Type B pancreatic cell (in vitro differentiated cells): ENCODE measurements at regions not wholly inside any gene's neighbourhood (a gene's known extent, or its start where the extent isn't known, plus 50 kb on each side); places are given as distances from the start of the nearest gene placed in this dataset.
"Not testable (repeated sequence)": the region's sequence is repeated elsewhere in the genome, so short reads cannot be mapped to it uniquely, and the experiment has no call there.

Experiments
- DNase-seq: peaks from one replicate; pipeline ENCODE4 v3.0.0; 2021; ENCODE audit warnings: mixed read lengths; ENCODE audit not compliant: unreplicated experiment; ENCODE audit errors: extremely low spot score
- H3K27ac Mint-ChIP-seq: 2 replicates; pipeline ENCODE4 v1.8.0; 2021; ENCODE audit warnings: mild to moderate bottlenecking, mixed read lengths
- H3K27me3 Mint-ChIP-seq: 2 replicates; pipeline ENCODE4 v1.8.0; 2021; ENCODE audit warnings: mixed read lengths
- H3K36me3 Mint-ChIP-seq: 2 replicates; pipeline ENCODE4 v1.8.0; 2021; ENCODE audit warnings: mixed read lengths
- H3K4me1 Mint-ChIP-seq: one replicate; pipeline ENCODE4 v1.8.0; 2021; ENCODE audit warnings: mixed read lengths; ENCODE audit not compliant: unreplicated experiment
- H3K4me3 Mint-ChIP-seq: 2 replicates; pipeline ENCODE4 v1.8.0; 2021; ENCODE audit warnings: mild to moderate bottlenecking, mixed read lengths
- H3K9me3 Mint-ChIP-seq: 2 replicates; pipeline ENCODE4 v1.8.0; 2021; ENCODE audit warnings: mixed read lengths
- TF ChIP-seq, protein P1 (sequence below): fragments of 200-600 bp; sonication (generic); conservative IDR thresholded peaks from 2 replicates; pipeline ENCODE4 v1.5.0; 2021; ENCODE audit warnings: antibody characterized with exemption, mild to moderate bottlenecking

- H3K4me3 Mint-ChIP-seq: no peak overlapping the region
Measured at GRCh38 chr12:107853479-107853878, 79.0 kb downstream of the ASCL4 start.

GRCh38 chr12:107855471-107855870 lies 81.0 kb downstream of the ASCL4 start:
- no peak for DNase-seq
- Mint-ChIP-seq H3K9me3 (no peaks in the 10 kb centered on the region), H3K4me3 (no peak overlapping the region), H3K36me3 (no peaks in the 10 kb centered on the region), H3K27me3 (peaks cover 77% of the 10 kb centered on the region), H3K27ac (no peak overlapping the region), H3K4me1 (no peaks in the 10 kb centered on the region)
- TF ChIP-seq, protein P1, sequence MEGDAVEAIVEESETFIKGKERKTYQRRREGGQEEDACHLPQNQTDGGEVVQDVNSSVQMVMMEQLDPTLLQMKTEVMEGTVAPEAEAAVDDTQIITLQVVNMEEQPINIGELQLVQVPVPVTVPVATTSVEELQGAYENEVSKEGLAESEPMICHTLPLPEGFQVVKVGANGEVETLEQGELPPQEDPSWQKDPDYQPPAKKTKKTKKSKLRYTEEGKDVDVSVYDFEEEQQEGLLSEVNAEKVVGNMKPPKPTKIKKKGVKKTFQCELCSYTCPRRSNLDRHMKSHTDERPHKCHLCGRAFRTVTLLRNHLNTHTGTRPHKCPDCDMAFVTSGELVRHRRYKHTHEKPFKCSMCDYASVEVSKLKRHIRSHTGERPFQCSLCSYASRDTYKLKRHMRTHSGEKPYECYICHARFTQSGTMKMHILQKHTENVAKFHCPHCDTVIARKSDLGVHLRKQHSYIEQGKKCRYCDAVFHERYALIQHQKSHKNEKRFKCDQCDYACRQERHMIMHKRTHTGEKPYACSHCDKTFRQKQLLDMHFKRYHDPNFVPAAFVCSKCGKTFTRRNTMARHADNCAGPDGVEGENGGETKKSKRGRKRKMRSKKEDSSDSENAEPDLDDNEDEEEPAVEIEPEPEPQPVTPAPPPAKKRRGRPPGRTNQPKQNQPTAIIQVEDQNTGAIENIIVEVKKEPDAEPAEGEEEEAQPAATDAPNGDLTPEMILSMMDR: no peak

More at GRCh38 chr12:107853479-107853878, 79.0 kb downstream of the ASCL4 start:
- Mint-ChIP-seq H3K4me1 (no peaks in the 10 kb centered on the region), H3K9me3 (no peaks in the 10 kb centered on the region), H3K27me3 (peaks cover 80% of the 10 kb centered on the region), H3K36me3 (no peaks in the 10 kb centered on the region), H3K27ac (no peak overlapping the region)
- TF ChIP-seq, protein P1: no peak
- DNase-seq: no peak

DNA sequence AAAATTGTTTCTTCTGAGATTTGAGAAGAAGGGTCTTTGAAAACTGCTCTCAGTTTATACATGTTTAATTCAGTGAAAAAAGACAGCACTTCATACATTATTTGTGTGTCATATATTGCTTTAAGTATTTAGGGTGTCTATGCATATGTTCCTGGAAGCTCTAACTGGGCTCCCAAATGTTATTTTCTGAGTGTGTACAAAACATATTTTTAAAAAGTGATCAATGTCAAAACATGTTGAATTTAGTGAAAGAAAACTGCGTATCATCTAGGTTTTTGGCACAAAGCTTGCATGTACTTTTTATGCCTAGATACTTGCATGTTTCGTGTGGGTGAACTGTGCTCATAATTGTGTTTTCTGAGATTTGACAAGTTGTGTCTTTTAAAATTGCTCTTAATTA lies 81.6 kb downstream of the ASCL4 start:
- no peak for DNase-seq
- no peaks in the 10 kb centered on the region for H3K9me3 Mint-ChIP-seq
- no peaks in the 10 kb centered on the region for H3K36me3 Mint-ChIP-seq
- H3K4me3 Mint-ChIP-seq: no peak overlapping the region
- TF ChIP-seq, protein P1: no peak
- peaks cover 79% of the 10 kb centered on the region for H3K27me3 Mint-ChIP-seq
- H3K27ac Mint-ChIP-seq: no peak overlapping the region
- H3K4me1 Mint-ChIP-seq: no peaks in the 10 kb centered on the region

DNA sequence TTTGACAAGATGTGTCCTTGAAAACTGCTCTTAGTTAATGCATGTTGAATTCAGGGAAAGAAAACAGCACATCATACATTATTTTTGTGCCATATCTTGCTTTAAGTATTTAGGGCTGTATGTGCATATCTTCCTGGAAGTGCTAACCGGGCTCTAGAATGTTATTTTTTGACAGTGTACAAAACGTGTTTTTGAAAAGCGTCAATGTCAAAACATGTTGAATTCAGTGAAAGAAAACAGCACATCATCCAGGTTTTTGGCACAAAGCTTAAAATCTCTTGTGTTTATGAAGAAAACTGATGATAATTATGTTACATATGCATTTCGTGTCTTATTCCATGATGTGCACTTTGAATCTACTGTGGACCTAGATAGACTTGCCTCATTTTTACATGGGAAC lies 82.7 kb downstream of the ASCL4 start:
- no peak for DNase-seq
- H3K9me3 Mint-ChIP-seq: no peaks in the 10 kb centered on the region
- TF ChIP-seq, protein P1: no peak
- no peaks in the 10 kb centered on the region for H3K4me1 Mint-ChIP-seq
- H3K27me3 Mint-ChIP-seq: peaks cover 82% of the 10 kb centered on the region
- no peaks in the 10 kb centered on the region for H3K36me3 Mint-ChIP-seq
- no peak overlapping the region for H3K4me3 Mint-ChIP-seq
- H3K27ac Mint-ChIP-seq: no peak overlapping the region

- no peaks in the 10 kb centered on the region for H3K36me3 Mint-ChIP-seq
- TF ChIP-seq, protein P1: no peak
- peaks cover 89% of the 10 kb centered on the region for H3K27me3 Mint-ChIP-seq
- no peaks in the 10 kb centered on the region for H3K4me1 Mint-ChIP-seq
- no peak overlapping the region for H3K27ac Mint-ChIP-seq
- no peak overlapping the region for H3K4me3 Mint-ChIP-seq
- no peak for DNase-seq
- no peaks in the 10 kb centered on the region for H3K9me3 Mint-ChIP-seq
Measured at GRCh38 chr12:107859367-107859766, 84.9 kb downstream of the ASCL4 start.

GRCh38 chr12:107864235-107864634 lies 89.7 kb downstream of the ASCL4 start:
- Mint-ChIP-seq H3K4me1 (no peaks in the 10 kb centered on the region), H3K27me3 (peaks cover 77% of the 10 kb centered on the region), H3K36me3 (no peaks in the 10 kb centered on the region), H3K4me3 (peak overlapping the region; percentile 83), H3K9me3 (peaks cover 5% of the 10 kb centered on the region), H3K27ac (no peak overlapping the region)
- no peak for DNase-seq
- TF ChIP-seq, protein P1: no peak

DNA sequence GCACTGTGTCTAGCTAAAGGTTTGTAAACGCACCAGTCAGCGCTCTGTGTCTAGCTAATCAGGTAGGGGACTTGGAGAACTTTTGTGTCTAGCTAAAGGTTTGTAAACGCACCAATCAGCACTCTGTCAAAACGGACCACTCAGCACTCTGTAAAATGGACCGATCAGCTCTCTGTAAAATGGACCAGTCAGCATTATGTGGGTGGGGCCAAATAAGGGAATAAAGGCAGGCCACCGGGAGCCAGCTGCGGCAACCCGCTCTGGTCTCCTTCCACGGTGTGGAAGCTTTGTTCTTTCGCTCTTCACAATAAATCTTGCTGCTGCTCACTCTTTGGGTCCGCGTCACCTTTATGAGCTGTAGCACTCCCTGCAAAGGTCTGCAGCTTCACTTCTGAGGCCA lies 90.2 kb downstream of the ASCL4 start:
- not testable (repeated sequence) for DNase-seq, H3K9me3 Mint-ChIP-seq, H3K27ac Mint-ChIP-seq, H3K4me1 Mint-ChIP-seq, H3K36me3 Mint-ChIP-seq
- Mint-ChIP-seq H3K27me3 (peaks cover 79% of the 10 kb centered on the region), H3K4me3 (peak overlapping the region; percentile 83)
